BLaER1 treated with 17β-estradiol and CSF1 and Interleukin-3, amounts not matched to agents 10 nM and 100 nM (cell line): ENCODE measurements at regions not wholly inside any gene's neighbourhood (a gene's known extent, or its start where the extent isn't known, plus 50 kb on each side); places are given as distances from the start of the nearest gene placed in this dataset.
"Not testable (repeated sequence)": the region's sequence is repeated elsewhere in the genome, so short reads cannot be mapped to it uniquely, and the experiment has no call there.

Experiments
- H3K27ac ChIP-seq, 11 experiments: shearing (Covaris generic); formaldehyde crosslinking; 2 replicates each; pipeline ENCODE4 v1.8.1; 2022
- H3K27me3 ChIP-seq, 11 experiments: shearing (Covaris generic); formaldehyde crosslinking; 2 replicates each; pipeline ENCODE4 v1.8.1; 2022
- H3K36me3 ChIP-seq, 11 experiments: shearing (Covaris generic); formaldehyde crosslinking; 2 replicates each; pipeline ENCODE4 v1.8.1; 2022
- H3K4me1 ChIP-seq, 10 experiments: shearing (Covaris generic); formaldehyde crosslinking; 2 replicates each; pipeline ENCODE4 v1.8.1; 2022
- H3K4me2 ChIP-seq, 11 experiments: shearing (Covaris generic); formaldehyde crosslinking; 2 replicates each; pipeline ENCODE4 v1.8.1; 2022
- H3K4me3 ChIP-seq, 10 experiments: shearing (Covaris generic); formaldehyde crosslinking; 2 replicates each; pipeline ENCODE4 v1.8.1; 2022
- H3K9ac ChIP-seq, 11 experiments: shearing (Covaris generic); formaldehyde crosslinking; 2 replicates each; pipeline ENCODE4 v1.8.1; 2022
- H3K9me3 ChIP-seq, 11 experiments: shearing (Covaris generic); formaldehyde crosslinking; replicated peaks in 1 of 11; 2 replicates each; pipeline ENCODE4 v1.8.1; 2022
- H4K20me1 ChIP-seq, 11 experiments: shearing (Covaris generic); formaldehyde crosslinking; 2 replicates each; pipeline ENCODE4 v1.8.1; 2022
- Cebpa-rat ChIP-seq, 11 experiments: shearing (Covaris generic); IDR thresholded peaks; 2 replicates each; pipeline ENCODE4 v1.8.1; 2022

- Histone ChIP-seq H3K9ac (no peak overlapping the region), H3K27ac (no peak overlapping the region), H3K27me3 (no peaks in the 10 kb centered on the region), H3K4me2 (no peak overlapping the region), H3K4me3 (no peak overlapping the region), H3K9me3 (peaks cover 7 to 25% (median 11%) of the 10 kb centered on the region in 11 experiments; a peak in 20 of 22 replicates), H3K4me1 (no peaks in the 10 kb centered on the region), H4K20me1 (no peaks in the 10 kb centered on the region), H3K36me3 (no peaks in the 10 kb centered on the region)
- no peak for TF ChIP-seq Cebpa-rat (IDR thresholded peaks at IDR 0.05)
Measured at GRCh38 chr3:178099274-178099673, 437.0 kb upstream of the KCNMB2 start.

- H3K9ac ChIP-seq, result no peak overlapping the region
- H3K4me2 ChIP-seq, result no peak overlapping the region
- no peaks in the 10 kb centered on the region for H4K20me1 ChIP-seq
- peaks cover 1 to 19% (median 8%) of the 10 kb centered on the region in 11 experiments; a peak in 16 of 22 replicates for H3K9me3 ChIP-seq
- H3K4me3 ChIP-seq, result no peak overlapping the region
- no peak overlapping the region for H3K27ac ChIP-seq
- H3K36me3 ChIP-seq, result no peaks in the 10 kb centered on the region
- no peak for TF ChIP-seq Cebpa-rat (IDR thresholded peaks at IDR 0.05)
- H3K4me1 ChIP-seq, result no peaks in the 10 kb centered on the region
- no peaks in the 10 kb centered on the region for H3K27me3 ChIP-seq
Measured at GRCh38 chr3:178099862-178100261, 436.4 kb upstream of the KCNMB2 start.

GRCh38 chr3:178100908-178101307 lies 435.3 kb upstream of the KCNMB2 start:
- H3K36me3 ChIP-seq, result no peaks in the 10 kb centered on the region
- no peak for TF ChIP-seq Cebpa-rat (IDR thresholded peaks at IDR 0.05)
- H3K4me2 ChIP-seq, result no peak overlapping the region
- no peaks in the 10 kb centered on the region for H3K4me1 ChIP-seq
- H3K9ac ChIP-seq, result no peak overlapping the region
- no peaks in the 10 kb centered on the region for H4K20me1 ChIP-seq
- no peak overlapping the region for H3K27ac ChIP-seq
- no peaks in the 10 kb centered on the region for H3K27me3 ChIP-seq
- peaks cover 0 to 12% (median 3%) of the 10 kb centered on the region in 11 experiments; a peak in 5 of 22 replicates for H3K9me3 ChIP-seq
- no peak overlapping the region for H3K4me3 ChIP-seq

- H3K9me3 ChIP-seq, result 0 out of 22 replicates have a peak, but pooled peaks cover 0 to 4% (median 0%) of the 10 kb centered on the region in 11 experiments
- no peaks in the 10 kb centered on the region for H3K36me3 ChIP-seq
- H3K9ac ChIP-seq, result no peak overlapping the region
- H3K27ac ChIP-seq, result no peak overlapping the region
- H3K27me3 ChIP-seq, result no peaks in the 10 kb centered on the region
- H3K4me2 ChIP-seq, result no peak overlapping the region
- H4K20me1 ChIP-seq, result no peaks in the 10 kb centered on the region
- H3K4me3 ChIP-seq, result no peak overlapping the region
- H3K4me1 ChIP-seq, result no peaks in the 10 kb centered on the region
- no peak for TF ChIP-seq Cebpa-rat (IDR thresholded peaks at IDR 0.05)
Measured at GRCh38 chr3:178103140-178103539, 433.1 kb upstream of the KCNMB2 start.

- Histone ChIP-seq H3K9ac (no peak overlapping the region), H3K4me2 (no peak overlapping the region), H3K4me3 (no peak overlapping the region), H4K20me1 (no peaks in the 10 kb centered on the region), H3K27ac (no peak overlapping the region), H3K9me3 (peaks cover 0 to 8% (median 0%) of the 10 kb centered on the region in 11 experiments; a peak in 3 of 22 replicates), H3K27me3 (no peaks in the 10 kb centered on the region), H3K36me3 (no peaks in the 10 kb centered on the region), H3K4me1 (no peaks in the 10 kb centered on the region)
- no peak for TF ChIP-seq Cebpa-rat (IDR thresholded peaks at IDR 0.05)
Measured at GRCh38 chr3:178107804-178108203, 428.4 kb upstream of the KCNMB2 start.

GRCh38 chr3:178109691-178110090 lies 426.5 kb upstream of the KCNMB2 start:
- Histone ChIP-seq H3K4me3 (no peak overlapping the region), H3K9me3 (peaks cover 0 to 12% (median 4%) of the 10 kb centered on the region in 11 experiments; a peak in 9 of 22 replicates), H3K27ac (no peak overlapping the region), H3K27me3 (no peaks in the 10 kb centered on the region), H3K4me1 (no peaks in the 10 kb centered on the region), H3K9ac (no peak overlapping the region), H4K20me1 (no peaks in the 10 kb centered on the region), H3K36me3 (no peaks in the 10 kb centered on the region), H3K4me2 (no peak overlapping the region)
- no peak for TF ChIP-seq Cebpa-rat (IDR thresholded peaks at IDR 0.05)

GRCh38 chr3:178112134-178112533 lies 424.1 kb upstream of the KCNMB2 start:
- H3K4me3 ChIP-seq, result no peak overlapping the region
- TF ChIP-seq Cebpa-rat (IDR thresholded peaks at IDR 0.05), result no peak
- H3K4me2 ChIP-seq, result no peak overlapping the region
- H4K20me1 ChIP-seq, result no peaks in the 10 kb centered on the region
- H3K9me3 ChIP-seq, result peaks cover 0 to 14% (median 5%) of the 10 kb centered on the region in 11 experiments; a peak in 9 of 22 replicates
- no peak overlapping the region for H3K27ac ChIP-seq
- H3K27me3 ChIP-seq, result no peaks in the 10 kb centered on the region
- no peak overlapping the region for H3K9ac ChIP-seq
- no peaks in the 10 kb centered on the region for H3K4me1 ChIP-seq
- H3K36me3 ChIP-seq, result no peaks in the 10 kb centered on the region

- H3K4me1 ChIP-seq, H3K9ac ChIP-seq, H3K4me2 ChIP-seq: not testable (repeated sequence)
Measured at GRCh38 chr3:178112552-178112951, 423.7 kb upstream of the KCNMB2 start.

GRCh38 chr3:178117641-178118040 lies 418.6 kb upstream of the KCNMB2 start:
- TF ChIP-seq Cebpa-rat (IDR thresholded peaks at IDR 0.05), result no peak
- no peak overlapping the region for H3K27ac ChIP-seq

More at GRCh38 chr3:178112552-178112951, 423.7 kb upstream of the KCNMB2 start:
- peaks cover 0 to 14% (median 5%) of the 10 kb centered on the region in 11 experiments; a peak in 12 of 22 replicates for H3K9me3 ChIP-seq
- H3K27me3 ChIP-seq, H4K20me1 ChIP-seq, H3K4me3 ChIP-seq, H3K36me3 ChIP-seq, H3K27ac ChIP-seq: not testable (repeated sequence)

GRCh38 chr3:178119608-178120295 lies 416.5 kb upstream of the KCNMB2 start:
- peaks cover 15 to 43% (median 33%) of the 10 kb centered on the region in 11 experiments for H3K9me3 ChIP-seq
- not testable (repeated sequence) for H3K27ac ChIP-seq, H4K20me1 ChIP-seq, H3K4me3 ChIP-seq, H3K36me3 ChIP-seq, H3K4me1 ChIP-seq, H3K4me2 ChIP-seq, H3K9ac ChIP-seq, H3K27me3 ChIP-seq

More at GRCh38 chr3:178117641-178118040, 418.6 kb upstream of the KCNMB2 start:
- no peak overlapping the region for H3K4me2 ChIP-seq
- no peaks in the 10 kb centered on the region for H4K20me1 ChIP-seq
- peaks cover 20 to 55% (median 39%) of the 10 kb centered on the region in 11 experiments for H3K9me3 ChIP-seq
- no peaks in the 10 kb centered on the region for H3K27me3 ChIP-seq
- H3K36me3 ChIP-seq, result no peaks in the 10 kb centered on the region
- H3K4me3 ChIP-seq, result no peak overlapping the region
- no peaks in the 10 kb centered on the region for H3K4me1 ChIP-seq
- H3K9ac ChIP-seq, result no peak overlapping the region
